ENCODE measurements at regions not wholly inside any gene's neighbourhood (a gene's known extent, or its start where the extent isn't known, plus 50 kb on each side); places are given as distances from the start of the nearest gene placed in this dataset.

GRCh38 chr2:8538531-8538930 lies 143.3 kb upstream of the ID2 start:
- no peak for TF ChIP-seq CTCF (IDR thresholded peaks at IDR 0.05; ENCODE audit: low read length, missing control alignments)
- no peak for DNase-seq (ENCODE audit: low read depth)
- no peak overlapping the region for H3K4me3 ChIP-seq (replicated peaks; ENCODE audit: low read depth, low read length)

- no peak for DNase-seq (ENCODE audit: low read depth)
- no peak for TF ChIP-seq CTCF (IDR thresholded peaks at IDR 0.05; ENCODE audit: low read length, missing control alignments)
These were observed 142.8 kb upstream of the ID2 start for GRCh38 chr2:8538931-8539621.

DNA sequence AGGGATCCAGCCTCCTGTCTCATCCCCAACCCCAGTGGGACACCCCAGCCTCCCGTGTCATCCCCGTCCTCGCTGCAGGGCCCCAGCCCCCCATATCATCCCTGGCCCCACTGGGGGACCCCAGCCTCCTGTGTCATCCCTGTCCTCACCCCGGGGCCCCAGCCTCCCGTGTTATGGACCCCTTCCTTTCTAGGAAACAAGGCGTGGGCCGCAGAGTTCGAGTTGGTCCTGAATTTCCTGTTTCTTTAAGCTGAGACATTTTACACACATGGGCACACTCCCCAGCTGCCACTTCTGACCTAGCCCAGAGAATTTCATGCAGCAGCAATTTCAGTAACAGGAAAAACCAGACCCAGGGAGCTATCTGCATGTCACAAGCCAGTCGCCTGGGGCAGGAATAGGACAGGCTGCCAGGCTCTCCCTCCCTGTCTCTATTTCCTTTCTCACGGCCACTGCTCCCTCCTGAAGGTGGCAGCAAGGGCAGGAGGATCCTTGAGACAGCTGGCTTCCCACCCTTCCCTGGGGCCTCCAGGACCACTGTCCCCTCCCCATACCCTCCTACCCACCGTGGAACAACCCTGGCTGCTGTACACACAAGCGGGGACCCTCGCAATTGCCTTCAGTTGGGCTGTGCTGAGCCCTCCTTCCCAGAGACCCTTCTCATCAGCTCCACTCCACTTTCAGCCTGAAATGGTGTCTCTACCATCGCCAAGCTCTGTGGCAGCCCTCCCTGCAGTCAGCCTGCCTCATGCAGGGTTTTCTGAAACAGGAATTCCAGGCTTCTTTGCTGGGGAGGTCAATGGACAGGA lies 141.9 kb upstream of the ID2 start:
- TF ChIP-seq CTCF (IDR thresholded peaks at IDR 0.05; ENCODE audit: low read length, missing control alignments), result no peak
- no peak for DNase-seq (ENCODE audit: low read depth)
- H3K4me3 ChIP-seq (replicated peaks; ENCODE audit: low read depth, low read length), result no peak overlapping the region

More at GRCh38 chr2:8538931-8539621, 142.8 kb upstream of the ID2 start:
- H3K4me3 ChIP-seq (replicated peaks; ENCODE audit: low read depth, low read length), result no peak overlapping the region

DNA sequence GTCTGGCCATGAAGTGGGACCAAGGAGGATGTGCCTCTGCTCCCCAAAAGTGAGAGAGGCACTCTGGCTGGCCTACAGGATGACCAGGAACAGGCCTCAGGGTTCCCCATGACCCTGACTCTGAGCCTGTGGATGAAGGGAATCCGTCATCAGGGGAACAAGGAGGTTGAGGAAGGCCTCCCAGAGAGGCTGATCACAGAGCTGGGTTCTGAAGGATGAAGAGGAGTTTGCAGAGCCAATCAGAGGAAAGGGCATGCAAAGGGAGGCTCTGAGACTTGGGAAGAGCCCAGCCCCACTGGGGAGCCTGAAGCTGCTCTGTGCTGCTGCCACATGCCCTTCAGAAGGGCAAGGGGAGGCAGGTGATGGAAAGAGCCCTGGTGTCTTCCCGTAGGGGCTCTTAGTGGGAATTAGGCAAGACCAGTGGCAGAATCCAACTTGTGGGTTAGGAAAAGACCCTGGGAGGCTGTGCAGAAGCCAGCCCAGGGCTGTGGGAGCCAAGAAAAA lies 141.3 kb upstream of the ID2 start:
- no peak overlapping the region for H3K4me3 ChIP-seq (replicated peaks; ENCODE audit: low read depth, low read length)
- no peak for DNase-seq (ENCODE audit: low read depth)
- TF ChIP-seq CTCF (IDR thresholded peaks at IDR 0.05; ENCODE audit: low read length, missing control alignments), result no peak

GRCh38 chr2:8541223-8541622 lies 140.6 kb upstream of the ID2 start:
- H3K4me3 ChIP-seq (replicated peaks; ENCODE audit: low read depth, low read length), result no peak overlapping the region
- TF ChIP-seq CTCF (IDR thresholded peaks at IDR 0.05; ENCODE audit: low read length, missing control alignments), result no peak
- DNase-seq (ENCODE audit: low read depth), result no peak

- no peak overlapping the region for H3K4me3 ChIP-seq (replicated peaks; ENCODE audit: low read depth, low read length)
- TF ChIP-seq CTCF (IDR thresholded peaks at IDR 0.05; ENCODE audit: low read length, missing control alignments), result no peak
- no peak for DNase-seq (ENCODE audit: low read depth)
These were observed 140.2 kb upstream of the ID2 start for GRCh38 chr2:8541636-8542035.

All from fibroblast of pulmonary artery (primary cell).